ENCODE measurements at regions not wholly inside any gene's neighbourhood (a gene's known extent, or its start where the extent isn't known, plus 50 kb on each side); places are given as distances from the start of the nearest gene placed in this dataset.

DNA sequence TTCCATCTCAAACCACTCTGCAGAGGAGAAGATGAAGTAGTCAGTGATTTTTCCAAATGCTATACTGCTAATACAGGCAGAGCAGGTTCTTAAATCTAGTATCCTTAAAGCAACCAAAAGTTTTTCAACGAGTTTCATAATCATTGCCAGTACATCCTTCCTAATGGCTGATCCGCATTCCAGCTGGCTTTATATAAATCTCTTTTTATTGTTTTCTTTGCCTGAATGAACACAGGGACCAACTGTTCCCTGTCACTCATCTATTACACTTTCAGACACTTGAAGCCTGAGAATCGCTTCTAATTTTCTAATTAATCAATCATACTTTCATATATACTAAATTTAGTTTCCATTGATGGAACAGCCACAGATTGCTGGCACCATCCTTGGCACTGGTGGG, 508.6 kb downstream of the RAB28 start:
- TF ChIP-seq EZH2 (IDR thresholded peaks at IDR 0.05) (no peak), FOXP2 (optimal IDR thresholded peaks at IDR 0.05; ENCODE audit: control extremely low read depth, extremely low read length, insufficient read depth) (no peak)
